HG03097 (cell line): ENCODE measurements at regions not wholly inside any gene's neighbourhood (a gene's known extent, or its start where the extent isn't known, plus 50 kb on each side); places are given as distances from the start of the nearest gene placed in this dataset.

ENCODE experiments used
- ATAC-seq: cut with Tn5 transposase; IDR thresholded peaks from one replicate; pipeline ENCODE4 v1.9.1; 2021; ENCODE audit not compliant: unreplicated experiment, low FRiP score

DNA sequence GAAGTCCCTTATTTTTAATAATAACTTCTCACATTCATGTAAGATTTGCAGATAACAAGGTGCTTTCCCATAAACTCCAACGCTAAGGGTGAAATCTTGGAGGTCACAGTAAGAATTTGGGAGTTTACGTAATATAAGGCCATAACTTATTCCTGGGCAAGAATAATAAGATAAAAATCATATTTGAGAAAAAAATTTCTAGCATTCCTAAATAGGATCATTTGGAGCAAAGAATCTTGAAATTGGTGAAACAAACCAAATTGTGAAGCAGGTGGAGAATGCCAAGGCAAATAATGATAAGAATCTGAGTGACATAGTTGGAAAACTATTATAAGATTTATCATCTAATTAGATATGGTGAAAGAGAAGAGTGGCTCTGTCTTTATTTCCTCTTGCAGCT, 50.4 kb upstream of the FGF16 start:
- ATAC-seq, result no peak
